ENCODE measurements at regions not wholly inside any gene's neighbourhood (a gene's known extent, or its start where the extent isn't known, plus 50 kb on each side); places are given as distances from the start of the nearest gene placed in this dataset.
"Not testable (repeated sequence)": the region's sequence is repeated elsewhere in the genome, so short reads cannot be mapped to it uniquely, and the experiment has no call there.

DNA sequence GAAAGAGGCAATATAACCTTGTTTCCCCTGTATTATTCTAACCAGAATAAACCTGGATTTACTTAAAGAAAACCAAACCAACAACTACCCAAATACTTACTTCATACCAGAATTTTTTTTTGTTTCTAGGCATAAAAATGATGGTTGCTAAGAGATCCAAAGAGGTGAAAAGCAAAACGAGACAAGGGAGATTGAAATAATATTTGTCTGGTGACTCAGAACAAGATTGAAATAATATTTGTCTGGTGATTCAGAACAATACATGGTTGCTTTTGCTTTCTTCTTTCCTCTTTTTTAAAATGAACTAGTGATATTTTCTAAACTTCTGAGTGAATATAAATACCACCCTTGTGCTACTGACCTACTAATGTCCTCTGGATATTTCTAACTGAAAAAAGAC is 592.9 kb downstream of the KCTD12 start:
- peak; percentile 73 for DNase-seq (ENCODE audit: low read depth, low spot score)

DNA sequence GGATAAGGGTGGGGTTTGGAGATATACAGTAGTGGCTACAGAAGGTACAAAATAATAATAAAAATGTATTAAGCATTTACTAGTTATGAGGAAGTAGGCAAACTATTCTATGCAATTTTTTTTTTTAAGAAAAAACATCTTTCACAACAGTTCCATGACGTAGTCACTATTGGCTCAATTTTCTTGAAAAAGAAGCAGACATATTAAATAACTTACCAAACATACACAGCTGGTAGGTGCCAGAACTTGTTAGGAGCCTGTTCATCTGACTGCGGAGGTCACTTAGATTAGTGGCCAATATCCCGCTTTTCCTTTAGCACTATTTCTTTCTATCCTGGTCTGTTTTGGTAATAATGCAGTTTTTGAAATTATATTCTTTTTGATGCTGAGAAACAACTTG is 593.5 kb downstream of the KCTD12 start:
- DNase-seq (ENCODE audit: low read depth, low spot score), result no peak

DNA sequence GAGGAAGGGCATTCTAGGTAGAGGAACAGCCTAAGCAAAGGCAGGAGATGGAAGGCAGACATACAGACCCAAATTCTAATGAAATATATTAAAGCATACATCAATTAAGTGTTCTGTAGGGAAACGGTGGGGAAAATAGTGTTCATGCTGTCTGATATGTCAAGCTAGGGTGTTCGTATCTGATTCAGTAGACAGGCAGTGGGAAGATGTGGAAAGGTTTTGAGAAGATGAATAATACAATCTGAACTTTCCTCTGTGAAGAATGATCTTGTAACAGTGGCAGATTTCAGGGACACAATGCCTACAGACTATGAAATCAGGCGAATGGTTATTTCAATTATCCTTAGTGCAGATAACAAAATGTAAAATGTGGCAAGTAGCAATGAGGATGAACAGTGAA is 594.2 kb downstream of the KCTD12 start:
- DNase-seq (ENCODE audit: low read depth, low spot score), result no peak

DNA sequence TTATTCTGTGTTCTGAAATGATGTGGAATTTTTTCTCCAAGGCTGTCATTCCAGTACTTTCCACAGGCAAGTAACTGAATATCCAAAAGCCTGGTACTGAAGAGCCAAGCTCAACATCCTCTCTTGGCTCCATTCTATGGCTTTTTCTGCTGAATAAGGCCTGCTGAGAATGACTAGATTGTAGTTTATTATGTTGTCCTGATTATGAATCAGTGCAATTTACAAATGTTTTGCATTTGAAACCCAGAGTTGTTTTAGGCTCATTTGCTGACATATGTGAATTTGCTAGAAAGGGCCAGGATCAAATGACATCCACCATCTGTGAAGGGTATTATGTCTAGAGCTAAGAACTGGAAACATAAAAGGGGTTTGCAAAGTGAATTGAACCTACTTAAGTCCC is 596.6 kb downstream of the KCTD12 start:
- no peak for DNase-seq (ENCODE audit: low read depth, low spot score)

DNA sequence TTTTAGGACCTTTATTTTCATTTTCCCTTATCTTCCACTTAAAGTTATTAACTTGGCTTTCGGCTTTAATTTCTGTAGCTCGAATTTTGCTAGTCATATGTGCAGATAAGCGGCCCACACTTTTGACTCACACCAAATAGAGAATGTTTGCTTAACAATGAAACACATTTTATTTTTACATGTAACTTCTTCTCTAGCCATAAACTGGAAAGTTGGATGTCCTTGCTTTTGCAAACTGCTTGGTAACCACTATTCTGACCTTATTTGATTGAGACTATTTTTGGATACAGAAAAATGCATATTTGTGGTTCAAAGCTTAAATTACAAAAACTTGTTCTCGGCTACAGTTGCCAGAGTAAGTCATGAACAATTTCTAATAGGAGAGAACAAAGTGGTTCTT is 600.0 kb downstream of the KCTD12 start:
- DNase-seq (ENCODE audit: low read depth, low spot score), result no peak

DNA sequence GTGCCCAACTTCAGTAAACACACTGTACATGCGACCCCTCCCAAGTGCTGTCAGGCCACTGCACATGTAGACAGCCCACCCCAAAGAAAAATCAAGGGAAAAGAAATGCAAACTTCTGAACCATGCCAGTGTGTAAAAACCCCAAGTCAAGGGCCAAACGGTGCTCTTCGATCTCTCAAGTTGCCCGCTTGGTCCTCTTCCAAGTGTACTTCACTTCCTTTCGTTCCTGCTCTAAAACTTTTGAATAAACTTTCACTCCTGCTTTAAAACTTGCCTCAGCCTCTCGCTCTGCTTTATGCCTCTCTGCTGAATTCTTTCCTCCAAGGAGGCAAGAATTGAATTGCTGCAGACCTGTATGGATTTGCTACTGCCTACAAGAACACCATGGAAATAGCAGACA is 600.7 kb downstream of the KCTD12 start:
- DNase-seq (ENCODE audit: low read depth, low spot score), result no peak

DNA sequence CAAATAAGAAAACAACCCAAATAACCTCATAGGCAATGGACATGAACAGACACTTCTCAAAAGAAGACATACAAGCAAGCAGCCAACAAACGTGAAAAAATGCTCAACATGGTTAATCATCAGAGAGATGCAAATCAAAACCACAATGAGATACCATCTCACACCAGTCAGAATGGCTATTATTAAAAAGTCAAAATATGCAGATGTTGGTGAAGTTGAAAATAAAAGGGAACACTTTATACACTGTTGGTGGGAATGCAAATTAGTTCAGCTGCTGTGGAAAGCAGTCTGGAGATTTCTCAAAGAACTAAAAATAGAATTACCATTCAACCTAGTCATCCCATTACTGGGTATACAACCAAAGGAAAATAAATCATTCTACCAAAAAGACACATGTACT is 606.4 kb downstream of the KCTD12 start:
- not testable (repeated sequence) for DNase-seq (ENCODE audit: low read depth, low spot score)

DNA sequence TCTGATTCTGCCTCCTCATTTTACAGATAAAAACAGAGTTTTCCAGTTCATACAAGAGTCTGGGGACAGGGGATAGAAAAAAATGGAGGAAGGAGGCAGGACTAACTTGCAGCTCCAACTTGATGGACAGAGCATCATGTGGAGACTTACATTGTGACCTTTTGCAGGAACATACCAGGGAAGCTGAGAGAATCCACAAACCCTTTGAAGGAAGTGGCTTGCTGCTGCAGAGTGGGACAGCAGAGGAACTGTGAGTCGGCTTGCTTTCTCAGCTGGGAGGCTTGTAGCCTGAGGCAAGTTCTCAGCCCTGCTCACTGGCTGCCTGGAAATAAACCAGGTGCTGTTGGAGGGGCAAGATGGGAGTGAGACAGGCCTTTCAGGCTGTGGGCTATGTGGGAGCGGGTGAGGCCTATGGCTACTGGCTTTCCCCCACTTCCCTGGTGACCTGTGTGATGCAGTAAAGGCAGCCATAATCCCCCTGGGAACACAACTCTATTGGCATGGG is 614.4 kb downstream of the KCTD12 start:
- DNase-seq (ENCODE audit: low read depth, low spot score), result peak; percentile 39

DNA sequence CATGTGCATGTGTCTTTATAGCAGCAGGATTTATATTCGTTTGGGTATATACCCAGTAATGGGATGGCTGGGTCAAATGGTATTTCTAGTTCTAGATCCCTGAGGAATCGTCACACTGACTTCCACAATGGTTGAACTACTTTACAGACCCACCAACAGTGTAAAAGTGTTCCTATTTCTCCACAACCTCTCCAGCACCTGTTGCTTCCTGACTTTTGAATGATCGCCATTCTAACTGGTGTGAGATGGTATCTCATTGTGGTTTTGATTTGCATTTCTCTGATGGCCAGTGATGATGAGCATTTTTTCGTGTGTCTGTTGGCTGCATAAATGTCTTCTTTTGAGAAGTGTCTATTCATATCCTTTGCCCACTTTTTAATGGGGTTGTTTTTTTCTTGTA is 617.9 kb downstream of the KCTD12 start:
- DNase-seq (ENCODE audit: low read depth, low spot score), result not testable (repeated sequence)

DNA sequence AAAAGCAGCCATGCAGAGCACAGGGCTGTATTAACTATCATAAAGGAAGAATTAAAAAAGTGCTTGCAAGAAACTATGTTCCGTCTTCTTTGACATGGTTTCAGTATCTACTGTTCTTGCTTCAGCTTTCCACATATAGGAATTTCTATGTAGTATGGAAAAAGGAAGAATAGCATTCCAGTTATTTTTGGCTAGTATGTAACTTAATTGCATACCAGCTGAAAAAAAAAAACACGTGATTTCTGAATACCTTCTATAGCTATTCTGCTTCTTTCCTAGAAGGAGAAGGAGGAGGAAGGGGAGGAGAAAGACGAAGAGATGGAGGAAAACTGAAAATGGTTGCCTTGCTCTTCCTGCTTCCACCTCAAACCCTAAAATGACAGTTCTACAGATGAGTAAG is 619.0 kb downstream of the KCTD12 start:
- DNase-seq (ENCODE audit: low read depth, low spot score), result no peak

DNA sequence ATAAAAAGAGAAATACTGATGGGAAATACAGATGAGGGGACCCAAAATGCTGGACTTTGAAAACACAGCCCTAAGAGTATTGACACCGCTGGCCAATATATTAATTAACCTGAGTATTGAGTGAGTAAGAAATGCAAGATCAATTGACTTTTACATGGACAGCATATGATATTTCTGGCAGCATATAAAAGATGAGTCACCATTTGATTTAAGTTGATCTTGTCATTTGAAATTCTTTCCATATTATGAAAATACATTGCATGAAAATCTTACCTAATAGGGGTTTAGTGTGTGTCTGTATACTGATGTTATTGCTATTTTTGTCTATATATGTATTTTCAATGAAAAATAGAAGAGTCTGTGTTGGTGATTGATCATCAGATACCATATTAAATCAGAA is 619.6 kb downstream of the KCTD12 start:
- no peak for DNase-seq (ENCODE audit: low read depth, low spot score)

DNA sequence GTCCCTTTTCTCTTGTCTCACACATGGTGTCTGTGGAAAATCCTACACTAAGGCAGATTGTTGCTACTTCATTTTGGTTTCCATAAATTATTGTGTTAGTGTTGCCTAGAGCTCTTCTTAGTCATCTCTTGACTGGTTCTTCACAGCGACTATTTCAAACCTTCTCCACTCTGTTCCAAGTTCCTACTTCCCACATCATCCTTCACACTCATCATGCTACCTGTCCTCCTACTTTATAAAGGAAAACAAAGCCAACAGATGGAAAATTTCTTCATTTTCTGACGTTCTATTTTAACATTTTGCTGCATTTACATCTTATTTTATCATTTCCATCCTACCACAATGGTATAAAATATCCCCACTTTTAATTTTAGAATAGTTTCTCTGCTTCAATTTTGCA is 614.1 kb downstream of the LMO7 start:
- DNase-seq (ENCODE audit: low read depth, low spot score), result no peak

DNA sequence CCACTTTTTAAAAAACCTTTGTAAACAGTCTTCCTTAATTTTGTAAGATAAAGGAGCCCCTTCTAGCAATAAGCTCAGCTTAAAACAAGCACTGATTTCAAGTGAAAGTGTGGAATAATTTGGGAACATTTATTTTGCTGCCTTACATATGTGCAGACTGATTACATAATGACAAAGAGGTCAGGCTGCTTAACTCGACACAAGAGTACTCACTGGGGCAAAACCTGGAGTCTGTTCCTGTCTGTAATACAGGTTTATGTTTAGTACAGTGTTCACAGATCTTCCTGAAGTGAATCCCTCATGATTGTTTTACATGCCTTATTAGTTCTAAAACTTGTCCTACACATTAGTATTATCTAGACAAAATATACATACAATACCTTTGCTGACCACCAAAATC is 609.8 kb downstream of the LMO7 start:
- no peak for DNase-seq (ENCODE audit: low read depth, low spot score)

DNA sequence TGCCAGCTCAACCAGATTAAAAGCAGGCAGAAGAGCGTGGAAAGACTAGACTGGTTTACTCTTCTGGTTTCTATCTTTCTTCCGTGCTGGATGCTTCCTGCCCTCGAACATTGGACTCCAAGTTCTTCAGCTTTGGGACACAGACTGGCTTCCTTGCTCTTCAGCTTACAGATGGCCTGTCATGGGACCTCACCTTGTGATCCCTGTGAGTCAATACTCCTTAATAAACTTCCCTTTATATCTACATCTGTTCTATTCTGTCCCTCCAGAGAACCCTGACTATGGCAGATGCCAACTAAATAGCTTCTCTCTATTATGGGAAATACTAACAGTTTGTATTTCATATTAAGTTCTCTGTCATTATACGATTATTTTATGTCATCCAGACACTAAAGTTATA is 609.1 kb downstream of the LMO7 start:
- DNase-seq (ENCODE audit: low read depth, low spot score), result no peak

DNA sequence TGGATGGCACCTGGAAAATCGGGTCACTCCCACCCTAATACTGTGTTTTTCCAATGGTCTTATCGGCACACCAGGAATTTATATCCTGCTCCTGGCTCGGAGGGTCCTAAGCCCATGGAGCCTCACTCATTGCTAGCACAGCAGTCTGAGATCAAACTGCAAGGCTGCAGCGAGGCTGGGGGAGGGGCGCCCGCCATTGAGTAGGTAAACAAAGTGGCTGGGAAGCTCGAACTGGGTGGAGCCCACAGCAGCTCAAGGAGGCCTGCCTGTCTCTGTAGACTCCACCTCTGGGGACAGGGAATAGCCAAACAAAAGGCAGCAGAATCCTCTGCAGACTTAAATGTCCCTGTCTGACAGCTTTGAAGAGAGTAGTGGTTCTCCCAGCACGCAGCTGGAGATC is 607.0 kb downstream of the LMO7 start:
- not testable (repeated sequence) for DNase-seq (ENCODE audit: low read depth, low spot score)

DNA sequence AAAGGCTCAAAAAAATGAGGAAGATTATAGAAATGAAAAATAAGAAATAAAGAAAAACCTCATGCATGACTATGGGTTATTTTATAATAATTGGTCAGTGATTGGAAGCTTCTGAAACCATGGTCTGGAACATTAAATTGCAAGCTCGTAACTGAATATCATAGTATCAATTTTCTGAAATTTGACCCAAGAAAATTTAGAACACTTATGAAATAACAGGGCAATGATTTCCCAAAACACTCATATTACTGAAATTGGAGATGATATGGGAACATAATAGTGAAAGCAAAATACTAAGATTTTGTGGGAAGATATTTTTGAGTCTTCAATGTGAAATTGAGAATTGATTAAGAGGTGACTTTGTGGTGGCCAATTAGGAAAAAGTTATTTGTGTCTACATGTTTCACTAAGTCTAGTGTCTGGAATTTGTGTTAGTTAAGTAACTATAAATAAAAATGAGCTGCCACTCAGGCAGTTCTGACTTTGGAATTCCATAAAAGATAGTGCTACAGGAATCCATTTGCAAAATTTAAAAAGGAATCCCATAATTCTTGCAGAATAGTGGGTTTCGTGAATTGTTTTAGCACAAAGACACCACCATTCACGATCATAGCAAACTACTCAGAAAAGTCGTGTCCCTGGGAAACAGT is 603.0 kb downstream of the LMO7 start:
- DNase-seq (ENCODE audit: low read depth, low spot score), result no peak

DNA sequence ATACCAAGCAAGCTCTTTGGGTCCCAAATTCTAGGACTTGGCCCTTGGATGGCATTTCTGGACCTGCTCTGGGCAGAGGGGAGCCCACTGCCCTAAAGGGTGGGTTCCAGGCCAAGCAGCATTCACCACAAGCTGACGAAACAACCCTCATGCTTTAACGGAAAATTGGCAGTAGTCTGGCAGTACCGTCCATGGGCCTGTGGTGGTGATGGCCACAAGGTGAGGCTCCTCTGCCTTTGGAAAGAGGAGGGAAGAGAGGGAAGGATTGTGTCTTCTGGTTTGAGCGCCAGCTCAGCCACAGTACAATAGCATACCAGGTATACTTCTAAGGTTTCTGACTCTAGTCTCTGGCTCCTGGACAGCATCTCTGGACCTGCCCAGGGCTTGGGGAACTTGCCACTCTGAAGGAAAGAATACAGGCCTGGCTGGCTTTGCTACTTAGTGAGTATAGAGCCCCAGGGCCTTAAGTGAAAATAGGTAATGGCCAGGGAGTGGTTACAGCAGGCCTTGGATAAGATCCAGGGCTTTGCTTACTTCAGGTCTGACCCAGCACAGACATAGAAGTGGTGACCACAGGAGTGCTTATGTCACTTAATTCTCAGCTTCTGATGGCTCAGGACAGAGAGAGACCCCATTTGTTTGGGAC is 595.5 kb downstream of the LMO7 start:
- no peak for DNase-seq (ENCODE audit: low read depth, low spot score)

DNA sequence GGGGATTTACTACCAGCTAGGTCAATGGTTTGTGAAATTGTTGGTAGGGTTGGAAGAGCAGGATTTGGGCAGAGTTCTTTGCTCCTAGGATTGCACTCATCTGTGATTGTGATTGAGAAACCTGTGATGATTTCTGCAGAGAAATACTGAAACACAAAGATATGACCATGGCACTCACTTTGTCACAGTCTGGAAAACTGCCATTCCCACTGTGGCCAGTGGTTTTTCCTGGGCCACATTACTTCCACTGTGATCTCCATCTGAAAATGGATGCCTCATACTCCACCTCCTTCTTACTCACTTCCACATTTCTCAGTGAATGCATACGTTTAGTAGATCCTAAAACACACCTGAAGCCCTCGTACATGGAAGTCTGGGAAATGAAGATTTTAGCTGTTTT is 593.2 kb downstream of the LMO7 start:
- no peak for DNase-seq (ENCODE audit: low read depth, low spot score)

DNA sequence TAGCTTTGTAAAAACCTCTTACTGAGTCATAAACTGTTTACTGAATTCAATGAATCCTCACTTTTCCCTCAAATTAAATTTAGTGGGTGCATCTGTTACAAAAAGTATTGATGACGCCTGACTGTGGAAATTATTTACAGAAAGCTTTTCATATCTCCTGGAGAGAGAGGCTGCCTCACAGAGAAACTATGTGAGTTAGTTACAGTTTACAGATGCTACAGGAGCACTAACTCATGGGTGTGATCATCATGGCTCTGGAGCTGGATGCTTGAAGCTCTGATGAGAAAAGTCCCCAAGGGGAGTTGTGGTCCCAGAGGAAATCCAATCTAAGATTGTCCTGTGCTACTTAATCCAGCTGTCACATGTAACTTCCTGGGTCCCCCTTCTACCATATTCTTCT is 590.8 kb downstream of the LMO7 start:
- DNase-seq (ENCODE audit: low read depth, low spot score), result no peak

DNA sequence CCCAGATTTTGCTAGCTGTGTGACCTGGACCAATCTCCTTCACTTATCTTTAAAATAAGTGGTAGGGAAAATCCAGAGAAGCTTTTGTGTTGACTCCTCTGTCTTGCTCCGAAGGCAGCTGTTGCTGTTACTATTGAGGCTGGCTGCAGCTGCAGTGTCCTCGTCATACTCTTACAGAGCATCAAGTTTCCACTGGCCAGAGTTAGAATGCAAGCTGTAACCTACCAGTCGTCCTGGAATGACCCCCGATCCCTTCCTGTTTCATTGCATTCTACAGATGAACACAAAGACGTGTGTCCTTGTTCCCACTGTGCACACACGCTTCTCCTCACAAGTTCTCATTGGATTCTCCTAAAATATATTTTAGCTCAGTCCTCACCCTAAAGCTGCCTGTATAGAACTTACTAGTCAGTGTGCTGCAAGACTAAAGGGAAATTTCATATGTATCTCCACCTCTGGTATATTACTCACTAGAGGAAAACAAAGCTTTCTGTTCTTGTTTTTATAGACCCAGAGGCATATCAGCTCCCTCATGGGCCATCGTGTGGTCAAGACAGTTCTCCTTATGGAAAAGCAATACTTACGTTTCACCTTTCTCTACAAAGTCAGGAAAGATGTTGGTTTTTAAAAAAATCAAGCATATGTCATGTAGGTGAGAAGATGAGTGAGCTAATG is 589.8 kb downstream of the LMO7 start:
- DNase-seq (ENCODE audit: low read depth, low spot score), result peak; percentile 63

DNA sequence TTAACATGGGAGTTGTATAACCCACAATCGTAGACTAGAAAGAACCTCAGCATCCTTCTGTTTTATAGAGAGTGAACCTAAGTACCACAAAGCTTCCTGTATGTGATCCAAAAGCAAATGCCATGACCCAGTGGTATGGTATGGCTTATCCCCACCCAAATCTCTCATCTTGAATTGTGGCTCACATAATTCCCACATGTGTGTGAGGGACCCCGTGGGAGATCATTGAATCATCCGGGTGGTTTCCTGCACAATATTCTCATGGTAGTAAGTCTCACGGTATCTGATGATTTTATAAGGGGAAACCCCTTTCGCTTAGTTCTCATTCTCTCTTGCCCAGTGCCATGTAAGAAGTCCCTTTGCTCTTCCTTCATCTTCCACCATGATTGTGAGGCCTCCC is 587.9 kb downstream of the LMO7 start:
- DNase-seq (ENCODE audit: low read depth, low spot score), result no peak

DNA sequence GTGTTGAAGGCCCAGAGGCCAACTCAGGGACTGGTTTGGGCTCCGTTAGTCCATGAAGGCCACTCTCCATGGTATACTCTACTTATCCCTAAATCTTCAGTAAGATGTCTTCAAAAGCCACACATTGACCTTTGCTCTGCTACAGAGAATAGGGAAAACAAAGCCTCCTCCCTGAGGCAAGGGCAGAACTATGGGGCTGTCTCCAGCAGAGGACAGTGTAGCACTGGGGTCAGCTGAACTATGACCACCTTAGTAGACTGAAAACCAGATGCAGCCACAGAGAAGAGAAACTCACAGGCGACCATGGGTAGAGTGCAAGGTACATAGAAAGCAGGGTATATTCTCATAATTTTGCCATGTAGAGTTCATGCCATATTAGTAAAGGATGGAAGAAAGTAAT is 587.4 kb downstream of the LMO7 start:
- DNase-seq (ENCODE audit: low read depth, low spot score), result no peak

DNA sequence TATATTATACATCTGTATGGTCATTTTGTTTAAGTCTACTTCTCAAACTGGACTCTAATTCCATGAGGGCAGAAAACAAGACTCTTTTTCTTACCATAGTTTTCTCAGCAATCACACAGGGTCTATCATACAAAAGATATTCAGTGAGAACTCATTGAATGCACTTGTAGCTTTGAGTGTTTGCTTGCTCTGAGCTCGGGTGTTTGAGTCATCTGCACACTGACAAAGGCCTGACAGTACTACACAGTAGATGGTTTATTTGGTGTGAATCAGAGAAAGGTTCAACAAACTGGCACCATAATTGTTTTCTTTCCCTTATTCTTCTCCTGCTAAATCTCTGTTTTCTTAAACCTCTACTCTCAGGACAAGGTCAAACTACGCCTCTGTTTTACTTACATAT is 586.4 kb downstream of the LMO7 start:
- peak; percentile 29 for DNase-seq (ENCODE audit: low read depth, low spot score)
